GM19351 (cell line): ENCODE measurements at regions not wholly inside any gene's neighbourhood (a gene's known extent, or its start where the extent isn't known, plus 50 kb on each side); places are given as distances from the start of the nearest gene placed in this dataset.
A peak's percentile ranks its signal among the peaks of the same experiment; 100 is the strongest.
"Not testable (repeated sequence)": the region's sequence is repeated elsewhere in the genome, so short reads cannot be mapped to it uniquely, and the experiment has no call there.

Experiments used
- ATAC-seq: cut with Tn5 transposase; IDR thresholded peaks from one replicate; pipeline ENCODE4 v1.9.1; 2021; ENCODE audit warnings: mild to moderate bottlenecking, moderate library complexity; ENCODE audit not compliant: unreplicated experiment

- ATAC-seq: no peak
Observed at GRCh38 chr5:118220556-118221195, 767.7 kb downstream of the DTWD2 start.

- no peak for ATAC-seq
Observed at GRCh38 chr5:118211606-118212005, 776.7 kb downstream of the DTWD2 start.

- no peak for ATAC-seq
Observed at GRCh38 chr5:118208031-118208453, 780.3 kb downstream of the DTWD2 start.

GRCh38 chr5:118199801-118200200, 788.5 kb downstream of the DTWD2 start:
- no peak for ATAC-seq

- no peak for ATAC-seq
Observed at GRCh38 chr5:118196229-118196628, 792.1 kb downstream of the DTWD2 start.

- no peak for ATAC-seq
Observed at GRCh38 chr5:118195211-118195610, 793.1 kb downstream of the DTWD2 start.

- no peak for ATAC-seq
Observed at GRCh38 chr5:118193194-118193905, 795.0 kb downstream of the DTWD2 start.

- ATAC-seq: no peak
Observed at GRCh38 chr5:118185018-118185417, 803.3 kb downstream of the DTWD2 start.

GRCh38 chr5:118176146-118176545, 812.2 kb downstream of the DTWD2 start:
- ATAC-seq: no peak

- no peak for ATAC-seq
Observed at GRCh38 chr5:118174671-118175070, 813.7 kb downstream of the DTWD2 start.

GRCh38 chr5:118173340-118173739, 815.0 kb downstream of the DTWD2 start:
- no peak for ATAC-seq

GRCh38 chr5:118165619-118166018, 822.7 kb downstream of the DTWD2 start:
- no peak for ATAC-seq

- no peak for ATAC-seq
Observed at GRCh38 chr5:118156181-118156580, 832.2 kb downstream of the DTWD2 start.

- ATAC-seq: peak; percentile 54
Observed at GRCh38 chr5:118146824-118147223, 841.5 kb downstream of the DTWD2 start.

- no peak for ATAC-seq
Observed at GRCh38 chr5:118144540-118144939, 843.8 kb downstream of the DTWD2 start.

GRCh38 chr5:118139361-118139760, 849.0 kb downstream of the DTWD2 start:
- ATAC-seq: no peak

GRCh38 chr5:118126159-118126558, 862.2 kb downstream of the DTWD2 start:
- no peak for ATAC-seq

GRCh38 chr5:118125687-118126086, 862.7 kb downstream of the DTWD2 start:
- ATAC-seq: no peak

- no peak for ATAC-seq
Observed at GRCh38 chr5:118121258-118121657, 867.1 kb downstream of the DTWD2 start.

GRCh38 chr5:118115791-118116190, 872.6 kb downstream of the DTWD2 start:
- ATAC-seq: no peak

GRCh38 chr5:118111956-118112355, 876.4 kb downstream of the DTWD2 start:
- no peak for ATAC-seq

GRCh38 chr5:118107246-118107645, 881.1 kb downstream of the DTWD2 start:
- not testable (repeated sequence) for ATAC-seq

GRCh38 chr5:118098716-118099115, 889.6 kb downstream of the DTWD2 start:
- no peak for ATAC-seq
